NCI-H2196 (cell line): ENCODE measurements at regions not wholly inside any gene's neighbourhood (a gene's known extent, or its start where the extent isn't known, plus 50 kb on each side); places are given as distances from the start of the nearest gene placed in this dataset.
"Not testable (repeated sequence)": the region's sequence is repeated elsewhere in the genome, so short reads cannot be mapped to it uniquely, and the experiment has no call there.

Source experiments
- DNase-seq: peaks from one replicate; lab custom pipeline; 2025; ENCODE audit not compliant: unreplicated experiment; lab: John Stamatoyannopoulos, UW

DNA sequence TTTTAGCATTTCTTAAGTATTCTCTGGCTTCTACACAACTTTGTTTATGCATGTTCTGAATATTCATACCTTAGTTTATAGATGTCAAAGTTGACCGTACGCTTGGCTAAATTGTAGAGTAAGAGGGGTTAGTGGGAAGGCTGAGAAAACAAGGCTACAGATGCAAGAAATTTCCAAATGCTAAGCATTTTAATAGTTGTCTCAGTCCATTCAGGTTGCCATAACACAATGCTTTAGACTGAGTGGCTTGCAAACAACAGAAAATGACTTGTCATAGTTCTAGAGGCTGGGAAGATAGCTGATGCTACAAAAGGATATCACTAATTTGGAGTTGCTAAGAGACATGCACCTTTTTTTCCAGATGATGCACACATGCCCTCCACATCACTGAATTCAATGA, 53.0 kb upstream of the C1QTNF3 start:
- not testable (repeated sequence) for DNase-seq

DNA sequence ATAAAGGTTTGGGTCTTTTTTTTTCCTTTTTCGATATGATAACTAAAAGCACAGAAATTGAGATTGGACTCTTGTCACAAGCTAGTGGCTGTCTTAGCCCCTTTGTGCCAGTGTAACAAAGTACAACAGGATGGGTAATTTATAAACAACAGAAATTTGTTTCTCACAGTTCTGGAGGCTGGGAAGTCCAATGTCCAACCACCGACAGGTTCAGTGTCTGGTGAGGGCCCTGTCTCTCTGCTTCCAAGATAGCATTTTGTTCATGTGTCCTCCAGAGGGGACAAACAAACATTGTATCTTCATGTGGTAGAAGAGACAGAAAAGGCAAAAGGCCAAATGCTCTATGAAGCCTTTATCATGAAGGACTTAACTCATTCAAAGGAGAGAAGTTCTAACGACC, 56.9 kb upstream of the C1QTNF3 start:
- DNase-seq = not testable (repeated sequence)

DNA sequence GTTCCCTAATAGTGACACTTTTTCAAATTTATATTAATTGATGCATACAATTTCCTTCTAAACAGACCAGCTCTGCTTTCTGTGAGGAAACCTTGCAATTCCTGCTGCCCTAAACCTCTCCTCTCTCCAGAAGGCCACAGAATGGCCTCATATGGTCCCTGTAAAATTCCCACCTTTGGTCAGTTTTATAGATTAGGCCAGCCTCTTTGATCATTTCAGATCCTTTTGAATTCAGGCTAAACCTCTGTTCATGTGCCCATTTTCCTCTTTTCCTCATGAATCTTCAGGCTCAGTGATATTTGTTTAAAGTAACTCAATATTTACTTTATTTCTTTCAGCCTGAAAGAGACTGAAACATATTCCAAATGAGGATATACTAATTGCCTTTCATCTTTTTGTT, 58.6 kb upstream of the C1QTNF3 start:
- not testable (repeated sequence) for DNase-seq

DNA sequence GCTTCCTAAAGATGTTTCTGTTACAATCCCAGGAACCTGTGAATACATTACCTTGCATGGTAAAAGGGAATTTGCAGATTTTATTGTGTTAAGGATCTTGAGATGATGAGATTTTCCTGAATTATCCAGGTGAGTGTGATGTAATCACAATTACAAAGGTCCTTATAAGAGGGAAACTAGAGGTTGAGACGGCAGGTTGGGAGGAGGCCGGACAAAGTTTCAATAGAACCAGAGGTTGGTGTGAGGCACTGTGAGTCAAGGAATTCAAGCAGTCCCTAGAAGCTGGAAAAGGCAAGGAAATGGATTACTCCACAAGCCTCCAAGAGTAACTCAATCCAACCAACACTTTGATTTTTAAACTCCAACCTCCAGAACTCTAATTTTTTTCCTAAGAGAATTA, 65.9 kb upstream of the C1QTNF3 start:
- DNase-seq = not testable (repeated sequence)

DNA sequence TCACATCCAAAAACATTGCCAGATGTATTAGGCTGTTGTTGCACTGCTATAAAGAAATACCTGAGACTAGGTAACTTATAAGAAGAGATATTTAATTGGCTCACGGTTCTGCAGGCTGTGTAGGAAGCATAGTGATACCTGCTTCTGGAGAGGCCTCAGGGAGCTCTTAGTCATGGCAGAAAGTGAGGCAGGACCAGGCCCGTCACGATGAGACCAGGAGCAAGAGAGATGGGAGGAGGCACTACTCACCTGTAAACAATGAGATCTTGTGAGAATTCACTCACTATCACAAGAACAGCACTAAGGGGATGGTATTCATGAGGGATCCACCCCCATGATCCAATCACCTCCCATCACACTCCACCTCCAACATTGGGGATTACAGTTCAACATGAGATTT, 81.3 kb upstream of the C1QTNF3 start:
- not testable (repeated sequence) for DNase-seq

DNA sequence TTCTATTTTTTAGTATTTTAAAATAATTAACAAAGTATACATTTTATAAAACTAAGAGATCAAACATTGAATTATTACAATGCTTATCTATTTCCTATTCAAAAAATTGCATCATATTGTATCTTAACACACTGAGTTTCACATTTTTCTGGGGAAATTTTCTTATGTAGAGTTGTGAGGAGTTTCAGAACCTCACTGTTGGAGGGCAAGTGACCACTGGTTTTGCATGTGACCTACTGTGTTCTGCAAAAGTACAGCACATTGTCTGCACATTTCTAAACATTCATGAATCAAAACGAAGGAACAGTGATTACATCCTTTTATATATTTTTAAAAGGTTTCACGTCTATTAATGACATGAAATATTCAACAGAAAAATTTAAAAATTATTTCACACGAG, 82.3 kb upstream of the C1QTNF3 start:
- DNase-seq = not testable (repeated sequence)

DNA sequence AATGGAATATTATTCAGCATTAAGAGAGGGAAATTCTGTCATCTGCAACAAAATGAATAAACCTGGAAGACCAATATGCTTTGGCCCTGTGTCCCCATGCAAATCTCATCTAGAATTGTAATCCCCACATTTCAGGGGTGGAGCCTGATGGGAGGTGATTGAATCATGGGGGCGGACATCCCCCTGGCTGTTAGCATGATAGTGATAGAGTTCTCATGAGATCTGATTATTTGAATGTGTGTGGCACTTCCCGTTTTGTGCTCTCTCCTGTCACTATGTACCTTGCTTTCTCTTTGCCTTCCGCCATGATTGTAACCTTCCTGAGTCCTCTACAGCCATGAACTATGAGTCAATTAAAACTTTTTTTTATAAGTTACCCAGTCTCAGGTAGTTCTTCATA, 83.7 kb upstream of the C1QTNF3 start:
- DNase-seq = not testable (repeated sequence)

DNA sequence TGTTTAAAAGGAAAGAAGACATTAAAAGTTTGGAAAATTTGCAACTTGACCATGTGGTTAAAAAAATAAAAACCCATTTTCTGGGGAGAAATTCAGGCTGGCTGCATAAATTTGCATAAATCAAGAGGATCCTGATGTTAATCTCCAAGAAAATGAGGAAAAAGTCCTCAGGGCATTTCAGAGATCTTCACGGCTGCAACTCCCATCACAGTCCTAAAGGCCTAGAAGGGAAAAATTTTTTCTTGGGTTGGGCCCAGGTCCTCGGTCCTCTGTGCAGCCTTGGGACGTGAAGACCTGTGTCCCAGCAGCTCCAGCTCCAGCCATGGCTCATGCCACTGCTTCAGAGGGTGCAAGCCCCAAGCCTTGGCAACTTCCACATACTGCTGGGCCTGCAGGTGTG, 84.8 kb upstream of the C1QTNF3 start:
- not testable (repeated sequence) for DNase-seq

DNA sequence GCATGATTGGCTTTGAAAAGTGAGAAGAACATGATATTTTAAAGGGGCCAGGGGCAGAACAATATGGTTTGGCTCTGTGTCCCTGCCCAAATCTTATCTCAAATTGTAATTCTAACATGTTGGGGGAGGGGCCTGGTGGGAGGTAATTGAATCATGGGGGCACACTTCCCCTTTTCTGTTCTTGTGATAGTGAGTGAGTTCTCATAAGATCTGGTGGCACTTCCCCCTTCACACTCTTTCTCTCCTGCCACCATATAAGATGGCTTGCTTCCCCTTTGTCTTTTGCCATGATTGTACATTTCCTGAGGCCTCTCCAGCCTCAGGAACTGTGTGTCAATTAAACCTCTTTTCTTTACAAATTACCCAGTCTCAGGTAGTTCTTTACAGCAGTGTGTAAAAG, 85.9 kb upstream of the C1QTNF3 start:
- not testable (repeated sequence) for DNase-seq

DNA sequence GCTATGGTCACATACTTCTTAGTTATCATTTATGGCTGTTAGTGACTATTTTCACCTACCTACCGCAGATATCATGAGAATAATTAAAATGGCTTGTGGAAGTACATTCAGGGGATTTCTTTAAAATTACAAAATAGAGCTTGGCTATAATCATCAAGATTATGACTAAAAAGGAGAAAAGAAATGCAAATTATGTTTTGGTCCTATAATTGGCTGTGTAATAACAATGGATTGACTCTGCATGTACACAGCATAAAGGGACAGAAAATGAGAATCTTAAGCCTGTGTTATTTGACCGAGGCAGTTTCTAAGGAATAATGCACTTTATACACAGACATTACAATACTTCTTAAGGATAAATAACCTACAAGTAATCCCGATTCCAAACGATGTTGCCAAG, 112.0 kb upstream of the C1QTNF3 start:
- not testable (repeated sequence) for DNase-seq

DNA sequence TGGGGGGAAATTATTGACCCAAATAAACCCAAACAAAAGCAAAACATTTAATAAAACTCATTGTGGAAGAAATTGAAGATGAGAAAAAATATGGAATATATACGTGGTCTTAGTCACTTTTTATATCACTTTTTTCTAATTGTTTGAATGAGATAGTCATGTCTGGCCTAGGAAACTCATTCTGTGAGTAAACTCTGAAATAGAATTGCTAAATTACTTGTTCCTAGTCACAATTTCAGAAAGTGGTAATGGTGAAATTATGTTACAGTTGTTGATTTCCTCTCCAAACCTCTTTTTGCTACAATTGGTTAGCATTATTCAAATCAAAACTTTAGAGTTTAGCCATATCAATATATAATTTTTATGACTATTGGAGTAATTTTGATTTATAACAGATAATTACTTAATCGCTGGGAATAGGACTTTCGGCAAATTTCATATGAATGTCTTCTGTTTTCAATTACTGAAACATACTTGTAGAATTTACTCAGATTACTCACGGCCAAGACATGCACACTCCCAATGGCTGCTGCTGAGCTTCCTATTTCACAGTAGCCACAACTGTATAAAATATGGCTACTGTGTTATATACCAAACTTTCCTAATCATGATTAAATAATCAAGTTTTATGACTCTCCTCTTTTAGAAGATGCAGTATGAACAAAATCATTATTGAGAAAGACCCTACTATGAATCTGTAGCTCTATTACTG, 113.8 kb upstream of the C1QTNF3 start:
- DNase-seq = not testable (repeated sequence)

DNA sequence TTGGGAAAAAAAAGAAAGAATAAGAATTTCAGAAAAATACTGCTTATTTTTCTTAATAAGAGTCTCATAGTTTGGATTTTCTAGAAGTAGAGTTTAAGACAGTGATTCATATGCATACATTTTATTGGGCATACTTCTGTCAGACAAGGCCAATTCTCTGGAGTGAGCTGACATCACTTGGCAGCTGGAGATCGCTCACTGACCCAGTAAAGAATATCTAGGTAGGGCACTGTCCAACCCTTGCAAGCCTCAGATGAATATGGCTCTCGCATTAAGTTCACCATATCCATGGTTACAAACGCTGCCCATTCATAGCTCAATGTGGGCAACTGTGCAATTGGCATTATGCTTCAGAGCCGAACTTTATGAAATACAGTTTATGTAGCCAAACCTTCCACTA, 117.9 kb upstream of the C1QTNF3 start:
- not testable (repeated sequence) for DNase-seq

DNA sequence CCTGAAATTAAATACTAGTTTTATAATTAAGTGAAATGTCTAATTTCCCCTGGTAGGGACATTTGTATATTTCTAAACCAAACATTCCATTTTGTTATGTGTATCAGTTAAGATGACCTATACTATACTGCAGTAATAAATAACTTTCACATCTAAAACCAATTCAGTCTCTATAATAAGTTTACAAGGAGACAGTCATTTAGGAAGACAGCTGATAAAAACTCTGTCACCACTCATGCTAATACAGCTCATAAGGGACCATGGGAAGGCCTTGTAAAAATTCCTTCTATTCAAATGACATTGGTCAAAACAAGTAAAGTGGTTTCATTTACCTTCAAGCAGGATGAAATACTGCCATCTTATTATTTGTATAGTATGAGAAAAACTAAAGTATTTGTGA, 128.4 kb upstream of the C1QTNF3 start:
- not testable (repeated sequence) for DNase-seq

DNA sequence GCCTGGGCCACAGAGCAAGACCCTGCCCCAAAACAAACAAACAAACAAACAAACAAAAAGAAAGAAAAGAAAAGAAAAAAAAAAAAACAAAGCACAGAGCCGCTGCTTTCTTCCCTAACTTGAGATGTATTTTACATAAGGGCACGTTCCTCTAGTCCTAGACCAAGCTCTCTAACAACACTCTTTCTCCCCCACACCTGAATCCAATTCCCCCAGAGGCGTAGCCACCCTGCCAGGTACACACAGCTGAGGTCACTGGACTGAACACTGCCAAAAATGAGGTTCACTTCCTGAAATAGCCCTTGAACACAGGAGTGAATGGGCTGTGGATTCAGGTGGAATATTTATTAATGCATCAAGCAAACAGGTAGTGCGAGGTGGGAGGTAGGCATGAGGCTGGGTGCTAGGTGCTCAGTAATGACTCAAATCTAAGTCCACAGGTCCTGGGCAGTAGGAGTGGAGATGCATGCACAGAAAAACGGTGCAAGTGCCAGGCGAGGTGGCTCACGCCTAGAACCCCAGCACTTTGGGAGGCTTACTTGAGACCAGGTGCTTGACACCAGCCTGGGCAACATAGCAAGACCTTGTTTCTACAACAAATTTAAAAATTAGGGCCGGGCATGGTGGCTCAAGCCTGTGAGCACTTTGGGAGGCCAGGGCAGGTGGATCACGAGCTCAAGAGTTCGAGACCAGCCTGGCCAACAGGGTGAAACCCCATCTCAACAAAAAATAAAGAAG, 136.6 kb upstream of the C1QTNF3 start:
- DNase-seq = not testable (repeated sequence)

DNA sequence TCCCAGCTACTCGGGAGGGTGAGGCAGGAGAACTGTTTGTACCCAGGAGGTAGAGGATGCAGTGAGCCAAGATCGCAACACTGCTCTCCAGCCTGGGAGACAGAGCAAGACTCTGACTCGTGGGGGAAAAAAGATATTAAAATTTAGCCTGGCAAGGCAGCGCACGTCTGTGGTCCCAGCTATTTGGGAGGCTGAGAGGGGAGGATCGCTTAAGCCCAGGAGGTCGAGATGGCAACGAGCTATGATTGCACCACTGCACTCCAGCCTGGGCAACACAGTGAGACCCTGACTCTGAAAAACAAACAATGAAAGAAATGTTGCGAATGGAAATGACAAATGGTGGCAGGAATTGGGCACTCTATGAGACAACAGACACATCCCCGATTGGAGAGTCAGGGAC, 137.2 kb upstream of the C1QTNF3 start:
- DNase-seq = not testable (repeated sequence)

DNA sequence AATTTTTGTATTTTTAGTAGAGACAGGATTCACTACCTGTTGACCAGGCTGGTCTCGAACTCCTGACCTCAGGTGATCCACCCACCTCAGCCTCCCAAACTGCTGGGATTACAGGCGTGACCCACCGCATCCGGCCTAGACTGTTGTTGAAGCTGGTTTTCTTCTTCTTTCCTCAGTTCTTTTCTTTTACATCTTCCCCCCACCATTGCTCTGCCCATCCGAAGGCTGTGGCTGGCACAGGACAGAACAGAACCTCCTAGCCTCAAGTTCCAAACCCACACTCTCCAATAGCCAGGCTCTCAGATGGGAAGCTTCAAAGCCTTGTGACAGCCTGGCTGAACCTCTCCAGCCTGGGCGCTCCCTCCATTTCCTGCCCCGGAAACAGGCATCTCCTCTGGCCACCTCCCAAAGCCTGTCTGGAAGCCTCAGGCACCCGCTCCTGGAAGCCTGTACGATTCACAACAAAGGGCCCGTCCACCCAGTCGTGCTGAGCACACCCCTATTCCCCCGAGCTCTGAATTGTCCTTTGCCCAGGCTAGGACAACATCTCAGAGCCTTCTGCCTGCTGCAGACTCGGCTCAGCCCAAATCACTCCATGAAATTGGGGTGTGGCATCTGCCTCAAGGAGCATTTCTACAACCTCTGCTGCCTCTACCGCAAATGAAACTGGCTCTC, 138.1 kb upstream of the C1QTNF3 start:
- not testable (repeated sequence) for DNase-seq

DNA sequence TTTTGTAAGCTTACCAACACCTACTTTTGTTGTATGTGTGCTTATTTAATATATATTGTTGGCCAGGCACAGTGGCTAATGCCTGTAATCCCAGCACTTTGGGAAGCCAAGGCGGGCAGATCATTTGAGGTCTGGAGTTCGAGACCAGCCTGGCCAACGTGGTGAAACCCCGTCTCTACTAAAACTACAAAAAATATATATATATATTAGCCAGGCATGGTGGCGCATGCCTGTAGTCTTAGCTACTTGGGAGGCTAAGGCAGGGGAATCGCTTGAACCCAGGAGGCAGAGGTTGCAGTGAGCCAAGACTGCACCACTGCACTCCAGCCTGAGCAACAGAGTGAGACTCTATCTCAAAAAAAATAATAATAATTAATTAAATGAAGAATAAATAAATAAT, 142.0 kb upstream of the C1QTNF3 start:
- not testable (repeated sequence) for DNase-seq

DNA sequence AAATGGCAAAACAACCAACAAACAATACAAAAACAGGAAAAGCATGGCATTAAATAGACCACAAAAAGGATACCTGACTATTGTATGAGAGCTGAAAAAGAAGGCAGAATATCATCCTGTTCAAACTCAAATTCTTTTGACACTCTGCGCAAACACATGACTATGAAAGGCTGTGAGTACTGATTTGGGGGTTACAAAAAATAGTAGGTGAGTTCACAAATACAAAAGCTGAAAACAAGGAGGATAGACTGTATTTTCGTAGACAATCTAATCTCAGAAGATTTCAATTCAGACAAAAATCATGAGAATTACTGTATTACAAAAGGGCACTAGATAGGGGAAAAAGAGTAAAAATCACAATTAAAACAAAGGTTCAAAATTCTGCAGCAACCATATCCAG, 142.6 kb upstream of the C1QTNF3 start:
- not testable (repeated sequence) for DNase-seq

DNA sequence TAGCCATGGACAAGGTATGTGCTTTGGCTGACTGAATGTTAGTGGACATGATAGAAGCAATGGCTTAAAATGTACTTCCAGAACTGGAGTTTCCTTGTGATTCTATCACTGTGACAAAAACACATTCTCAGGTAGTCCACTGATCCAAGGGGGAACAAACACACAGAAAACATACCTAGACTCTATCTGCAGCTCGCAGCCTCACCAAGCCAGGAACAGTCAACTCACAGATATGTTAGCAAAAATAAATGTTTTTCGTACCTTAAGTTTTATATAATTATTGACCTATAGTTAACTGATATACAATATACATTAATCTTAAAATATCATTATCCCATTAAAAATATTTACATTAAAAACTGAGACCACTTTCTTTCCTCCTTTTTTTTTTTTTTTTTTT, 143.1 kb upstream of the C1QTNF3 start:
- not testable (repeated sequence) for DNase-seq

DNA sequence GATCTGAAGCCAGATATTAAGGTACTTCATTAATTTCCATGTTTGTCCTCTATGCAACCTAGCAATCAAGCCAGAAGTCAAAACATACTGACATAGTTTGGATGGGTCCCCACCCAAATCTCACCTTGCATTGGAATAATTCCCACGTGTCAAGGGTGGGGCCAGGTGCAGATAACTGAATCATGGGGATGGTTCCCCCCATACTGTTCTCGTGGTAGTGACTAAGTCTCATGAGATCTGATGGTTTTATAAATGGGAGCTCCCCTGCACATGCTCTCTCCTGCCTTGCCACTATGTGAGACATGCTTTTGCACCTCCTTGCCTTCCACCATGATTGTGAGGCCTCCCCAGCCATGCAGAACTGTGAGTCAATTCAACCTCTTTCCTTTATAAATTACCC, 143.9 kb upstream of the C1QTNF3 start:
- DNase-seq = not testable (repeated sequence)

DNA sequence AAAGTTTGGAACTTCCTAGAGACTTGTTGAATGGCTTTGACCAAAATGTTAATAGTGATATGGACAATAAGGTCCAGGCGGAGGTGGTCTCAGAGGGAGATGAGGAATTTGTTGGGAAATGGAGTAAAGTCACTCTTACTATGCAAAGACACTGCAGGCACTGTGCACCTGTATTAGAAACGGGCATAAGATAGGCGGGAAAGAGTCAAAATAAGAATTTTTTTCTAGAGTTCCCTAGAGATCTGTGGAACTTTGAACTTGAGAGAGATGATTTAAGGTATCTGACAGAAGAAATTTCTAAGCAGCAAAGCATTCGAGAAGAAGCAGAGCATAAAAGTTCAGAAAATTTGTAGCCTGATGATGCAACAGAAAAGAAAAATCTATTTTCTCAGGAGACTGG, 144.4 kb upstream of the C1QTNF3 start:
- DNase-seq = not testable (repeated sequence)
